ENCODE measurements at regions not wholly inside any gene's neighbourhood (a gene's known extent, or its start where the extent isn't known, plus 50 kb on each side); places are given as distances from the start of the nearest gene placed in this dataset.

- TF ChIP-seq ZNF384 (IDR thresholded peaks at IDR 0.05) = no peak
- TF ChIP-seq SP1 (IDR thresholded peaks at IDR 0.05) = no peak
Measured at GRCh38 chr5:61667525-61668218, 335.6 kb downstream of the ZSWIM6 start.
